HG02588 (cell line): ENCODE measurements at regions not wholly inside any gene's neighbourhood (a gene's known extent, or its start where the extent isn't known, plus 50 kb on each side); places are given as distances from the start of the nearest gene placed in this dataset.

Experiments
- ATAC-seq: cut with Tn5 transposase; IDR thresholded peaks from one replicate; pipeline ENCODE4 v1.9.1; 2021; ENCODE audit warnings: mild to moderate bottlenecking, moderate library complexity; ENCODE audit not compliant: unreplicated experiment

DNA sequence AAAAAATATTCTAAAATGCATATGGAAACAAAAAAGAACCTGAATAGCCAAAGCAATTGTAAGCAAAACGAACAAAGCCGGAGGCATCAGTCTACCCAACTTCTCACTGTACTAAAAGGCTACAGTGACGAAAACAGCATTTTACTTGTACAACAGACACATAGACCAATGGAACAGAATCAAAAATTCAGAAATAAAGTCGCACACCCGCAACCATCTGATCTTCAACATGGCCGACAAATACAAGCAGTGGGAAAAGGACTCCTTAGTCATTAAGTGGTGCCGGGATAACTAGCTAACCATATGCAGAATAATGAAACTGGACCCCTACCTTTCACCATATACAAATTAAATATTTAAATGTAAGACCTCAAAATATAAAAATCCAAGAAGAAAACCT, 203.9 kb upstream of the PPFIA2 start:
- ATAC-seq = no peak

DNA sequence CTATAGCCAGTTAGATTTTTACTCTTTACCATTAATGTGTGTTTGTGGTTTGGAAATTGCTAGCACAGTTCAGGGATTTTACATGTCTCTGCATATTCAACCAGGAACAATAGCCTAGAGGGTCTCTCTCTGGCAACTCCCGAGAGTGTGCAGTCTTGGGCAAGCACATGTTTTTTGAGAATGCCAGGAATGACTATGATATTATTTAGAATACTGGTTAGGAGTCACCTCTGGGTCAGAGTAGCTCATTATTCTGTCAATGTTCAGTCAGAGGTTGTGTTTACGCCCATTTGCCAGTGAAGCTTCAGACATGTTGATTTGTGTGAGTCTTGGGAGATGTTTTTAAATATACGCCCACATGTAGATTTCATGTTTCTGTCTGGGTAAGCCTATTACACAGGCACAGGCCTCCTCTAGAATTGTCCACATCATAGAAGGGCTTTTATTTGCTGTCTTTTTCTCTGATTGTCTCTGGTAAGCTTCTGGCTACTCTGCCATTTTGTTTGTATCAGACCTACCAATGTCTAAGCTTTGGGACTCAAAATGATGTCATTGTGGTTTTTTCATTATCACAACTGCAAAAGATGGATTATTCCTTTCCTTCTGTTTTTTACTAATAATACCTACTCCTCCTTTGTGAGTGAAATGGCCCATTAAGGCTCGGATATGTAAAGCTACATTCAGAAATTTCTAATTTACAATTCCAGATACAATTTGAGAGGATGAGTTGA, 203.1 kb upstream of the PPFIA2 start:
- no peak for ATAC-seq

DNA sequence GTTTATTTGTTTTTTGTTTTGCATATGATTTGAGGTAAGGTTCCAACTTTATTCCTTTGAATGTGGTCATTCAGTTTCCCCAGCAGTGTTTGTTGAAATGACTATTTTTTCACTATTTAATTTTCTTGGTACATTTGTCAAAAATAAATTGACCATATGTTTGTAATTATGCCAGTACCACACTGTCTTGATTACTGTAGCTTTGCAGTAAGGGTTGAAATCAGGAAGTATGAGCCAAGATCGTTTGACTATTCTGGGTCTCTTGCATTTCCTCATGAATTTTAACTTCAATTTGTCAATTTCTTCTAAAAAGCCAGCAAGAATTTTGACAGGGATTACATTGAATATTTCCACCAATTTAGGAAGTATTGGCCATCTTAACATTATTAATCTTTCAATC, 199.3 kb upstream of the PPFIA2 start:
- no peak for ATAC-seq

DNA sequence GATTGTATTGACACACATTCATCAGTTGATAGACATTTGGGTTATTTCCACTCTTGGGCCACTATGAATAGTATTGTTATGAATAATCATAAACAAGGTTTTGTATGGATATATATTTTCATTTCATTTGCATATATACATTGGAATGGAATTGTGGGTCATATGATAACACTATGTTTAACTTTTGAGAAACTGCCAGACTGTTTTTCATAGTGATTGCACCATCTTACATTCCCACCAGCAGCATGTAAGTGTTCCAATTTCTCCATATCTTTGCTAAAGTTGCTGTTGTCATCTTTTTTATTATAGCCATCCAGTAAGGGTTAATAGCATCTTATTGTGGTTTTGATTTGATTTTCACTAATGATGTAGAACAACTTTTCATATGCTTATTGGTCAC, 198.5 kb upstream of the PPFIA2 start:
- ATAC-seq = no peak

DNA sequence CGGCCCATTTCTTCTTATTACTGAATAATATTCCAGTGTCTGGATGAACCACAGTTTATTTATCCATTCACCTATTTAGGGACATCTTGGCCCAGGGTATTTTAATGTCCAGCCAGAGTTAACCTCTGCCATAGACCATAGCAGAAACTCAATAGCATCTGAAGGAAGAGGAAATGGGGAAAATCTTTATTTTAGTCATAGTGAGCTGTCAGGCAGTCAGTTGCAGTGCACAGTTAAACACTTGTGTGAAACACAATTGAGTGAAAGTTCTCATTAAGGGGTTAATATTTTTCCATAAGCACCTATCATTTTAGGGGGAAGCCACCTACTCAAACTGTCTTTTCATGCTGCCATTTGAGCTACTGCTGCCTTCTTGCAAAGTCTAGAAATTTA, 197.3 kb upstream of the PPFIA2 start:
- no peak for ATAC-seq

DNA sequence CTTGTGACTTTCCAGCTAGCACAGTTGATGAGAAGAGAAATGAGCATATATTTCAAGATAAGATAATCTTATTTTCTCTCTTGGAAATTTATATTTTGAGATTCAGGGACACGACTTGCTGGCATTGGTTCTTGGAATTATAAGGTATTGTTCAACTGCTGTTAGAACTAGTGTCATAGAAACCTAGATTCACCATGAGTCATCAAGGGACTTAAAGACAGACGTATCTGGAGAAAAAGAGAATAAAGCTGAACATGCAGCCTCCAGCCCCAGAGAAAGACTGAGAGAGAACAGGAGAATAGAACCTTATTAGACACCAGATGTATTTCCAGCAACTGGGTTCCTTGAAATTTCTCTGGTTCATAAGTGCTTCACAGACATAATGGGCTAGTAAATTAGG, 194.4 kb upstream of the PPFIA2 start:
- no peak for ATAC-seq

DNA sequence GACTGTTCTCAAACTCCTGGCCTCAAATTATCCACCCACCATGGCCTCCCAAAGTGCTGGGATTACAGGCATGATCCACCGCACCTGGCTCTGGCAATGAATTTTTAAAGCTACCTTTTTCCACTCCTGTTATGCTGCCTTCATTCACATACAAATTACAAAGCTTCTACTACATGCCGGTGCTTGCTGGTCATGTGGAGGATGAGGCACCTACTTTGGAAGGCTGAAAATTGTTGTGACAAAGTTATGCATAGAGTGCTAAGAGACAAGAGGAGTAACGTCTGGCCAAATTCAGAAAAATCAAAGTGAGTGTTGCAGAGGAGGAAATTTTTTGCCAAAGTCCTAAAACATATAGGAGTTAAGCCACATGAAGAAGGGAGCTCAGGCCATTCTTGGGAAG, 191.7 kb upstream of the PPFIA2 start:
- no peak for ATAC-seq

DNA sequence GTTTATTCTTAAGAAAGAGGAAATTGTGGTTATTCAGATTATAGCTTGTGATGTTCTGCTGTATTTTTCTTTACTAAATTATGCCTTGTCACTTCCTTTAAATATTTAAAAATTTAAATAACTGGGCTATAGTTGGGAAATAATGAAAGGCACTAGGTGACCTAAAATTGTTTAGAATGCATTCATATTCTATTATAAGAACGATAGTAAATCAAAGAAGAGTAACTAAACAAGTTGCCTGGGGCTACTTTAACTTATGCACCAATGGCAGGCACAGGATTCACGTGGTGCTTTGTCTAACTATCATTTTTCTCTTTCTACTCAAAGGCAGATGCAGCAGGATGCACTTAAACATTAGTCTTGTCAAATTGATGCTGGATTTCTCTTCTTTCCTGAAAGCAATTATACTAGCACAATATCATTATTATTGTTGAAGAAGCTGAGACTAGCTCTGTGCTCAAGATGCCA, 190.7 kb upstream of the PPFIA2 start:
- no peak for ATAC-seq

DNA sequence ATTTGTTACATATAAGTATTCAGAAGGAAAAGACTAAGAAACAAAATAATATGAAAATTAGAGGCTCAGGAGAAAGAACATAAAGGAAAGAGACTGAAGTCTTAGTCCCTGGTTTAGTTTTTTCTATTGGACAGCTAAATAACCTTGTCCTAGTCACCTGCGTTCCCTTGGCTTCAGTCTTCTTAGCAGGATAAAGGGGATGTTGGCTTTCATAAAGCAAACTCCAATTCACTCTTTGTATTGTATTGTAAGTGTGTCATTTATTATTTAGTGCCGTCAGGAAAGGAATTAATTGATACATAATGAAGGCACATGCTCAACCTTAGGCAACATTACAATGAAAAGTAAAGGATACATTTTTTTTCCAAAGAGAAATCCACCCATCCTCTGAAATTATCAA, 190.3 kb upstream of the PPFIA2 start:
- no peak for ATAC-seq

DNA sequence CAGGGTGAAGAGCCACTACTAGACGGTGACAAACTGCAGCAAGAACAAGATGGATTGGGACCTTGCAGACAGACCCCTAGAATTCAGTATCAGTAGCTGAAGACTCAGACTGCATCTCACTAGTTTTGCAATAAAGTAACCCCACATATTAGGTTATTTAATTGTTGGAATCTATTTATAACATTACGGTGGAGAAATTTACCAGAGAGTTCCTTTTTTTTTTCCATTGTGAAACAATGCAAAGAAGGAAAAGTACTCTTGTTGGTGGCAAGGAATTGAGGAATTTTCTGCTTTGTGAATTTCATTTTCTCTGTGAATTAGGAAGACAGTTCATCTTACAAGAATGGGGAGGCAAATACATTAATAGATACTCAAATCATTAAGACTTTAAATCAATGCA, 185.7 kb upstream of the PPFIA2 start:
- no peak for ATAC-seq

DNA sequence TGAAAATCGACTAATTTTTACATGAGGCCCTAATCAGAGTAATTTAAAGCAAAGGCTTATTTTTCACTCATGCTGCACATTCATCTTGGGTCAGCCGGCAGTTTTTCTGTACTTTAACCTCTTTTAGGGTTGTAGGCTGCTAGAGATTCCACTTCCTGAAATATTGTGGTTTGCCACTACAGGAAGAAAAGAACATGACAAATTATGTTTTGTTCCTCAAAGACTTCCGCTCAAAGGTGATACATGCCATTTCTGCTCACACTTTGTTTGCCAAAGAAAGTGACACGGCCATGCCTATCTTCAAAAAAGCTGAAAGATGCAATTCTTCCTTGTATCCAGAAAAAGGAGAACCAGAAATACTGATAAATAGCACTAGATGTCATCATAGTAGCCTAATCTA, 183.4 kb upstream of the PPFIA2 start:
- no peak for ATAC-seq

DNA sequence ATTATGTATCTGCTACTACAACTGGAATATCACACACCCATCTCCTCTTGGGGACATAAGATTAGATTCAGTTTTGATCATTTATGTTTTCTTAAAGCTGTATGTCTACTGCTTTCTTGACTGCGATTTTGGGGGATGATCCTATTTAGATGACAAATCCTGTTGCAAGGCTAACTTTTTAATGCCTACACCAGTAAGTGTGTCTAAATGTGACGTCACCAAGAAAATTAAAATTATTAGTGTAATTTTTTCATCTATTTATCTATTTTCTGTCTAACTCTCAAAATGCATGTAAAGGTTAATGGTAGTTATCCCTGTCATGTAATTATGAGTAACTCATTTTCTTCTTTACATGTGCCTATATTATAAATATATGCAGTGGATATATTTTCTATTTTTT, 170.9 kb upstream of the PPFIA2 start:
- no peak for ATAC-seq

DNA sequence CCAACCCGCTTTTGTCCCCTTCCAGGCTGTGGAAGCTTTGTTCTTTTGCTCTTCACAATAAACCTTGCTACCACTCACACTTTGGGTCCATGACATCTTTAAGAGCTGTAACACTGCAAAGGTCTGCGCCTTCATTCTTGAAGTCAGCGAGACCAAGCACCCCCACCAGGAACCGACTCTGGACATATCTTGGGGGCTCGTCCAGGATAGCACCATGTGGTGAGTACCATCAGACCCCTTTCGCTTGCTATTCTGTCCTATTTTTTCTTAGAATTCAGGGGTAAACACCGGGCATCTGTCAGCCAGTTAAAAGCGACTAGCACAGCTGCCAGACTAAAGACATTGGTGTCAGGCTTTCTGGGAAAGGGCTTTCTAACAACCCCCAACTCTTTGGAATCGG, 137.6 kb upstream of the PPFIA2 start:
- ATAC-seq = no peak

DNA sequence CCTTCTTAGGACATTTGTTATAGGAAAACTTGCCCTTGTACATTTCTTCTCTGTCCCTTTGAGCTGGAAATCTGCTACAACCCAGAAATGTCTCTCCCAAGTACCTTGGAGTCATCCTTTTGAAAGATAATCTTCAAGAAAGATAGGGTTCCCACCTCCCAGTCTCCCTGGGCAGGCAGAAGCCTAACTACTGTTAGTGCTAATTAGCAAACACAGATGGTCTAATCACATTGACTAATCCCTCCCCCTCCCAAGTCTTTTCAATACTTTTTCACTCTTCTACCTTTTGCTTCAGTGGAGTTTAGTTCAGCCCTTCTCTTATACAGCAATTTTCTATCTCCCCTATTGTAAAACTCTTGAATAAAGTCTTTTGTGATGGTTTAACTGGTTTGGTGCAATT, 129.8 kb upstream of the PPFIA2 start:
- no peak for ATAC-seq

DNA sequence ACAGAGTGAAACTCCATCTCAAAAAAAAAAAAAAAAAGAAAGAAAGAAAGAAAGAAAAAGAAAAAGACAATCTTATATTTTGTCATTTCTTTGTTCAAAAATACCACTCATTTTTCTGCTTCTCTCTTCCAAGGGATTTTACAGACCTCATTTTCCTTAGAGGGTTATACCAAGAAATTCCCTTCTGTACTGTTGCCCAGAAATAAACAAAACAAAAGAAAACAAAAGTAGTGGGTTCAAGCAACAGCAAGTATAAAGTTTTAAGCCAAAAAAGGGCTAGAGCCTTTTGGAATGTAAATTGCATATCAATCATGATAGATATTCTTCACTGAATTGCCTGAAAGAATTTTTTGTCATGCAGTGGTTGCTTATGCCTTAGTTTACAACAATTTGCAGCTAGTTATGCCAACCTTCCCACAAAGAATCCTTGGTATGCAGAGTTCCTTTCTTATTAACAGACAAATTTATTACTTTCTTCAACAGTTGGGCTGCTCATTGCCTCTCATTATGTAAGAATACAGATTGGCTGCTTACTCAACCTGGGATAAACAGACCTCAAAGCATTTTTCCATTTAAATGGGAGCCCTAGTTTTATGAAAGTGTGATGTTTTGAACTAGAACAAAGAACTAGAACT, 129.1 kb upstream of the PPFIA2 start:
- ATAC-seq = no peak

DNA sequence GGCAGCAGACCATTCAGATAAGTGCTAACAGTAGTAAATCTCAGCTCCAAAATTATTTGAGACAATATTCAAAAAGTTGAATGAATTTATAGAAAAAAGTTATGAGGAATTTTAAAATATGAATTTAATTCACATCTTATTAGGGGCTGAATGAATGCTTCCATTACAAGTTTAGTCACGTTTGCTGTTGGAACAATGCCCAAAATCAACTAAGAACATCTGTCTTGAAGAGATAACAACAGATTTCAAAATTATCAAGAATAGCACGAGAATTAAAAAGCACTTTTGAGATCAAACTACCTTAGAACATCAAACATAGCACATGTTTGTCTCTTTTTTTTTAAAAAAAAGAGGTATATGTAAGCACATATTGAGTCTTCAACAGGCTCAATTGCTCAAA, 115.4 kb upstream of the PPFIA2 start:
- ATAC-seq = no peak

DNA sequence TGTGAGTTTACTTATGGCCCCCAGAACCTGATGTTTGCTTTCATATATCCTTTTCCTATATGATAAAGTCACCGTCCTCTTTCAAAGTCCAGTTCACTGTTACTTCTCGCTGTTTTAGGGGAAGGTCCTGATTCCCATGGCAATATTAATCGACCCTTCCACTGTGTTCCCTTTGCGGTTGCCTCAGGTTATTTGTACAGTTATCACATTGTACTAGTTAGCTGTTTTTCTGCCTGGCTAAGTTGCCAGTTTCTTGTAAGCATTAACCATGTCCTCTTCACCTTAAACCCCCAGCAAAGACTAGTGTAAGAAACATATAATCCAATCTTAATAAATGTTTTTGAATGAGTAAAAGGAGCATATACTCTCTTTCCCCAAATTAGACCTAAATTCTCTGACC, 115.0 kb upstream of the PPFIA2 start:
- no peak for ATAC-seq

DNA sequence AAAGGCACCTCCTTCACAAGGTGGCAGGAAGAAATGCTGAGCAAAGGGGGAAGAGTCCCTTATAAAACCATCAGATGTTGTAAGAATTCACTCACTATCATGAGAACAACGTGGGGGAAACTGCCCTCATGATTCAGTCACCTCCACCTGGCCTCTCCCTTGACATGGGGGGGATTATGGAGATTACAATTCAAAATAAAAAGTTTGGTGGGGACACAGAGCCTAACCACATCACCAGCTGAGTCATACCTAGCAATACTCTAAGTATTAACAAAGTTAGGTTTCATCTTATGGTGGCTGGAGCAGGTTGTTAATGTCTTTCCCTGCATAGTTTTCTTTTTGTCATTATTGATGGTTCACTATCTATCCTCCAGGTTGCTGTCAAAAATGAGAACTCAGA, 113.2 kb upstream of the PPFIA2 start:
- no peak for ATAC-seq

DNA sequence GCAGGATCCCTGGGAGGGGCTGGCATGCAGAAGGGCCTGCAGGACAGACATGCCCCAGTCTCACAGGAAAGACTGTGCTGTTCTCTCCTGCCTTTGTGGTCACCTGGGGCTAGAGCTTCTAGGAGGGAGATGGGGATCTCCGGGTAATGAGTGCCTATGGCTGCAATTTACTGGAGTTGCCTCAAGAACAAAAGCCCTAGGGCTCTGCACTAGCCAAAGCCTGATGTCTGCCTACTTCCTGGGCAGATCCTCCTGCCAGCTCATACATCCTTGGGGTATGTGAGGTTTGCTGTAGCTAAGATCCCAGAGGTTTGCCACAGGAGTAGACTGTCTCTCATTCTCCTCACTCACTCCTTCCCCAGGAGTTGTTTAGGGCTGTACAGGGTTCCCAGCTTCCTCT, 106.9 kb upstream of the PPFIA2 start:
- ATAC-seq = no peak

DNA sequence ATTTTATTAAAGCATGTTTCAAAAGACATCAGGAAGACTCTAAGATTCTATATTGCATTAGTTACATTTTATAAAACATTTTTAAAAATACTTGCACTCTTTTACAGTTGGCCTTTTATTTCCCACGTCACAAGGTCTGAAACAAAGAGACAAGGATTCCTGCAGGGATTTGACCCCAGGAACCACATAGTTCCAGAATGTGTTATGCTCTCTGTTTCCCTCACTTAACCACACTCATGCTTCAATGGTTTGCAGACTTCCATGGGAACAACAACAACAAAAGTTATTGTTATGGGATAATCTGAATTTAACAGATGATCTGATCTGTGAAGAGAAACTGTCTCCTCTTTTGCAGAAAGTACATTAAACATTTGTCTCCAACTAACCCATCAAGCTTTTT, 104.3 kb upstream of the PPFIA2 start:
- no peak for ATAC-seq

DNA sequence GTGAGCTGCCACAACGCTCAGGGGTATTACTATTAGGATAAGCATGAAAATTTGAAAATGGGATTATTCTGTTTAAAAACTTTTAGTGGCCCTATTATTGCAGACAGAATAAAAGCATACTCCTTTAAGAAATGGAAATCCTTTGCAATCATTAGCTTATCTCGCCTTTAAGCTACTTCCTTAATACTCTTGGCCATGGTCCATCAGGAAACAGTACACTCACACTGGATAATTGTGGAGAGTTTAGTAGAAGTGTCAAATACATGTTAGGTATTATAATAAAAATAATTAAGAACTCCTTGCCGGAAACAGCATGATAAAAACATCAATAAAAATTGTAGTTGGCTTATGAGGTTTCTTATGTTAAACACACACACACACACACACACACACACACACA, 100.4 kb upstream of the PPFIA2 start:
- ATAC-seq = no peak

DNA sequence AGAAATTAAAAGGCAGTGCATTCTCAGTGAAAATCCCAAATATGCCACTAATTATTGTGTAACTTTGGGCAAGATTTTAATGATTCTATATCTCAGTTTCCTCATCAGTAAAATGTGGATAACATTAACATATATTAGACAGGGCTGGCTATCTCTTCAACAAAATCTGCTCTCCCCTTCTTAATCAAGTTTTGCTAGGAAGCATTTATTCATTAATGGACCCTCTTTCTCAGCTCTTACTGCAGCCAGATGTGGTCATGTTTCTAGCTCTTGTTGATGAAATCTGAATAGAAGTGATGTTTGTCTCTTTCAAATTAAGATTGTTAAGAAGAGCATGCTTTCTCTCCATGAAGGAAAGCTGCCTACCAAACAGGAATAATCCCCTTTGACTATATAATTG, 84.4 kb upstream of the PPFIA2 start:
- no peak for ATAC-seq

DNA sequence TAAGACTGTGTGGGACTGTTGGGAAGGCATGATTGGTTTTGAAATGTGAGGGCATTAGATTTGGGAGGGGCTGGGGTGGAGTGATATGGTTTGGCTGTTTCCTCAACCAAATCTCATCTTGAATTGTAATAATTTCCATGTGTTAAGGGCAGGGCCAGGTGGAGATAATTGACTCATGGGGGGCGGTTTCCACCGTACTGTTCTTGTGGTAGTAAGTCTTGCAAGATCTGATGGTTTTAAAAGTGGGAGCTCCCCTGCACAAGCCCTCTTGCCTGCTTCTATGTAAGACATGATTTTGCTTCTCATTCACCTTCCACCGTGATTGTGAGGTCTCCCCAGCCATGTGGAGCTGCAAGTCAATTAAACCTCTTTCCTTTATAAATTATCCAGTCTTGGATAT, 76.6 kb upstream of the PPFIA2 start:
- ATAC-seq = no peak
